Testis (tissue), 2 donors: ENCODE measurements at regions not wholly inside any gene's neighbourhood (a gene's known extent, or its start where the extent isn't known, plus 50 kb on each side); places are given as distances from the start of the nearest gene placed in this dataset.

Experiments
- DNase-seq: peaks from one replicate; pipeline ENCODE4 v3.0.0-alpha.2; 2019
- H3K27ac ChIP-seq, 2 donors: fragments of 200-600 bp; sonication (generic); one replicate each; pipeline ENCODE4 v1.5.1; 2019
- H3K27me3 ChIP-seq: fragments of 200-600 bp; sonication (generic); one replicate; pipeline ENCODE4 v1.5.1; 2019
- H3K36me3 ChIP-seq: fragments of 200-600 bp; sonication (generic); one replicate; pipeline ENCODE4 v1.5.1; 2017; ENCODE audit warnings: low read depth; ENCODE audit errors: missing control alignments
- H3K4me1 ChIP-seq: fragments of 200-600 bp; sonication (generic); one replicate; pipeline ENCODE4 v1.5.1; 2019
- H3K4me3 ChIP-seq, 2 donors: fragments of 200-600 bp; sonication (generic); one replicate each; pipeline ENCODE4 v1.5.1; 2017 to 2019
- H3K9me3 ChIP-seq: fragments of 200-600 bp; sonication (generic); one replicate; pipeline ENCODE4 v1.5.1; 2017
- POLR2A ChIP-seq: fragments of 450-650 bp; IDR thresholded peaks from one replicate; pipeline ENCODE4 v1.6.1; 2017; ENCODE audit warnings: antibody characterized with exemption, mild to moderate bottlenecking, moderate library complexity
- WGBS, 2 donors: methylation state at CpG; one replicate each; pipeline ENCODE4 v1.1.5; 2018; 5-methylcytosine and 5-hydroxymethylcytosine counted together
- intact Hi-C: fragments of 100-400 bp; cut with DNase I; formaldehyde crosslinking; loops from one replicate; pipeline ENCODE4 v1.15.1; 2023; ENCODE audit warnings: low total_unique reads
- TF ChIP-seq, protein P1 (sequence below), 3 experiments: fragments of 450-650 bp in 2 of 3; fragments of 200-600 bp in 1 of 3; sonication (generic) in 1 of 3; IDR thresholded peaks; one replicate each; pipeline ENCODE4 v1.5.1; 2016 to 2019; ENCODE audit warnings: antibody characterized with exemption in 3 of 3, mild to moderate bottlenecking in 2 of 3, moderate library complexity in 1 of 3

GRCh38 chr5:4306057-4306456 is 710.4 kb downstream of the IRX1 start:
- H3K36me3 ChIP-seq: no peaks in the 10 kb centered on the region
- intact Hi-C loops: no loop called here
- WGBS, 2 donors: 78 to 94% methylated on average over 4 of the region's 4 CpGs
- H3K27ac ChIP-seq: no peak overlapping the region
- H3K9me3 ChIP-seq: no peaks in the 10 kb centered on the region
- TF ChIP-seq, protein P1, sequence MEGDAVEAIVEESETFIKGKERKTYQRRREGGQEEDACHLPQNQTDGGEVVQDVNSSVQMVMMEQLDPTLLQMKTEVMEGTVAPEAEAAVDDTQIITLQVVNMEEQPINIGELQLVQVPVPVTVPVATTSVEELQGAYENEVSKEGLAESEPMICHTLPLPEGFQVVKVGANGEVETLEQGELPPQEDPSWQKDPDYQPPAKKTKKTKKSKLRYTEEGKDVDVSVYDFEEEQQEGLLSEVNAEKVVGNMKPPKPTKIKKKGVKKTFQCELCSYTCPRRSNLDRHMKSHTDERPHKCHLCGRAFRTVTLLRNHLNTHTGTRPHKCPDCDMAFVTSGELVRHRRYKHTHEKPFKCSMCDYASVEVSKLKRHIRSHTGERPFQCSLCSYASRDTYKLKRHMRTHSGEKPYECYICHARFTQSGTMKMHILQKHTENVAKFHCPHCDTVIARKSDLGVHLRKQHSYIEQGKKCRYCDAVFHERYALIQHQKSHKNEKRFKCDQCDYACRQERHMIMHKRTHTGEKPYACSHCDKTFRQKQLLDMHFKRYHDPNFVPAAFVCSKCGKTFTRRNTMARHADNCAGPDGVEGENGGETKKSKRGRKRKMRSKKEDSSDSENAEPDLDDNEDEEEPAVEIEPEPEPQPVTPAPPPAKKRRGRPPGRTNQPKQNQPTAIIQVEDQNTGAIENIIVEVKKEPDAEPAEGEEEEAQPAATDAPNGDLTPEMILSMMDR (IDR thresholded peaks at IDR 0.05): no peak
- no peak for TF ChIP-seq POLR2A
- H3K4me3 ChIP-seq: no peak overlapping the region
- no peaks in the 10 kb centered on the region for H3K27me3 ChIP-seq
- H3K4me1 ChIP-seq: no peaks in the 10 kb centered on the region
- DNase-seq: no peak

DNA sequence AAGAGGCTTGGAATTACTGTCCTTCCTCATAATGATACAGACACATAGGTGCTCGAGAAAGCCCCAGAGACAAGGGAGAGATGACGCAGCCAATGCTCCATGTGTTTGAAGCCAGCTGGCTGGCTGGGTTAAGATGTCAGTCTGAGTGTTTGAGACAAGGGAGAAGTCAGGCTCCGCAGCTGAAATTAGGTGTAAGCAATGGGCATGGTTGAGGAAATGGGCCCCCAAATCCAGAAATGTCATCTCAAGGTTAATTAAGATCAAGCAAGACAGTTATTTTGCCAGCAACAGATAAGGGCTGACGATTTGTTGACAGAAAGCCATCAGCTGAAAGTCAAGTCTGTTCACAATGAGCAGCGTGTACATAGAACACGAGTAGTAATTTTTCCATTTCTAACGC is 713.4 kb downstream of the IRX1 start:
- no peak overlapping the region for H3K4me3 ChIP-seq
- H3K9me3 ChIP-seq: no peaks in the 10 kb centered on the region
- H3K27ac ChIP-seq: no peak overlapping the region
- H3K4me1 ChIP-seq: no peaks in the 10 kb centered on the region
- no peak for DNase-seq
- 60 to 68% methylated on average over 7 of the region's 7 CpGs for WGBS, 2 donors
- intact Hi-C loops: no loop called here
- no peaks in the 10 kb centered on the region for H3K27me3 ChIP-seq
- TF ChIP-seq, protein P1 (IDR thresholded peaks at IDR 0.05): no peak
- no peak for TF ChIP-seq POLR2A
- no peaks in the 10 kb centered on the region for H3K36me3 ChIP-seq

DNA sequence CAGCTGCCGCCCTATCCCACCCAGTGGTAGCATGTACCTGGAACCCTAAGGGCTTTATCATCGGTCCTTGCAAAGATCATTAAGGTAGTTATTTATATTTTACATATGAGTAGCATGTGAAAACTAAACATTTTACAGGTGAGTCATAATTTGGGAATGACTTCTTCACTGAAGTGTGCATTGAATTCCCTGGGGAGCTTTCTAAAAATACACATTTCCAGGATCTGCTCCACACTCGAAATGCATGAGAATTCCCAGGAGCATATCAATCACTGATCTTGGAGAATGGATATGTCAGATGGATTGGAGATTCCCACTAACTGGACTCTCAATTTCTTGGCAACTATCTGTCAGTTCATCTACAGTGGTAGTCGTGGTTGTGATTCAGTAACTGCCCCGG is 717.5 kb downstream of the IRX1 start:
- 68 to 82% methylated on average over 5 of the region's 5 CpGs for WGBS, 2 donors
- intact Hi-C loops: no loop called here

GRCh38 chr5:4319478-4320128 is 724.0 kb downstream of the IRX1 start:
- WGBS, 2 donors: 60 to 61% methylated on average over 15 to 16 of the region's 16 CpGs
- no peak overlapping the region for H3K27ac ChIP-seq
- no peaks in the 10 kb centered on the region for H3K36me3 ChIP-seq
- no peak for TF ChIP-seq POLR2A
- TF ChIP-seq, protein P1 (IDR thresholded peaks at IDR 0.05): no peak
- no peak overlapping the region for H3K4me3 ChIP-seq
- H3K27me3 ChIP-seq: no peaks in the 10 kb centered on the region
- no peaks in the 10 kb centered on the region for H3K4me1 ChIP-seq
- DNase-seq: no peak
- intact Hi-C loops: no loop called here
- no peaks in the 10 kb centered on the region for H3K9me3 ChIP-seq

More for the DNA sequence above, 717.5 kb downstream of the IRX1 start:
- DNase-seq: no peak
- Histone ChIP-seq H3K27ac (no peak overlapping the region), H3K36me3 (no peaks in the 10 kb centered on the region), H3K27me3 (no peaks in the 10 kb centered on the region), H3K9me3 (no peaks in the 10 kb centered on the region), H3K4me3 (no peak overlapping the region), H3K4me1 (no peaks in the 10 kb centered on the region)
- TF ChIP-seq POLR2A: no peak

- WGBS, 2 donors: 85 to 87% methylated on average over 2 of the region's 2 CpGs
- H3K9me3 ChIP-seq: no peaks in the 10 kb centered on the region
- DNase-seq: no peak
- no peaks in the 10 kb centered on the region for H3K4me1 ChIP-seq
- no peak overlapping the region for H3K4me3 ChIP-seq
- no peaks in the 10 kb centered on the region for H3K27me3 ChIP-seq
- H3K27ac ChIP-seq: no peak overlapping the region
- no peak for TF ChIP-seq POLR2A
- TF ChIP-seq, protein P1 (IDR thresholded peaks at IDR 0.05): no peak
- intact Hi-C loops: no loop called here
- no peaks in the 10 kb centered on the region for H3K36me3 ChIP-seq
Measured at GRCh38 chr5:4330327-4330726, 734.7 kb downstream of the IRX1 start.
